Activated naive CD8-positive, alpha-beta T cell treated with anti-CD3 and anti-CD28 coated beads, Interleukin-2, amount 10 ng/mL, durations not matched to agents 7 days and 5 days (primary cell): ENCODE measurements at regions not wholly inside any gene's neighbourhood (a gene's known extent, or its start where the extent isn't known, plus 50 kb on each side); places are given as distances from the start of the nearest gene placed in this dataset.

Source experiments
- ATAC-seq: fragments of 150-1000 bp; cut with Tn5 transposase; one replicate; pipeline ENCODE4 v1.10.0; 2021; ENCODE audit warnings: low read depth, moderate library complexity
- POLR2A ChIA-PET: fragments of 350-600 bp; sonication (Branson Sonifier 250); formaldehyde crosslinking; loops from one replicate; lab custom pipeline; 2021; ENCODE audit warnings: antibody characterized with exemption; lab: Charles Lee
- DNase-seq: peaks from one replicate; pipeline ENCODE4 v3.0.0; 2021
- H3K27ac Mint-ChIP-seq: one replicate; pipeline ENCODE4 v1.8.0; 2022; ENCODE audit warnings: mild to moderate bottlenecking, mixed read lengths
- H3K27me3 Mint-ChIP-seq: one replicate; pipeline ENCODE4 v1.8.0; 2022; ENCODE audit warnings: mild to moderate bottlenecking, moderate library complexity, mixed read lengths
- H3K36me3 Mint-ChIP-seq: one replicate; pipeline ENCODE4 v1.8.0; 2021; ENCODE audit warnings: mild to moderate bottlenecking, mixed read lengths
- H3K4me1 Mint-ChIP-seq: one replicate; pipeline ENCODE4 v1.8.0; 2021; ENCODE audit warnings: mixed read lengths
- H3K4me3 Mint-ChIP-seq: one replicate; pipeline ENCODE4 v1.8.0; 2022; ENCODE audit warnings: mild to moderate bottlenecking, moderate library complexity, mixed read lengths
- H3K9me3 Mint-ChIP-seq: one replicate; pipeline ENCODE4 v1.8.0; 2021; ENCODE audit warnings: mixed read lengths

DNA sequence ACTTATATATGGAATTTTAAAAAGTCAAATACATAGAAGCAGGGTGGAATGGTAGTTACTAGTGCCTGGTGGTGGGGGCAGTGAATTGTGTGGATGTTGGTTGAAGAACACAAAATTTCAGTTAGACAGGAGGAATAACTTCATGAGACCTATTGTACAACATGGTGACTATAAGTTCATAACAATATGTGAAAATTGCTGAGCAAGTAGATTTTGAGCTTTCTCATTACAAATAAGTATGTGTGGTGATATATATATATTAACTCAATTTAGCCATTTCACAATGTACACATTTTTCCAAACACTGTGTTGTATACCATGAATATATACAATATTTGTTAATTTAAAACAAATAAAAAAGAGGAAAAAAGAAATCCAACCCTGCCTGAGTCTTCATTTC is 641.1 kb downstream of the DIAPH3 start:
- H3K4me1 Mint-ChIP-seq = no peaks in the 10 kb centered on the region
- H3K9me3 Mint-ChIP-seq = no peaks in the 10 kb centered on the region
- POLR2A ChIA-PET = no interaction called here

GRCh38 chr13:59527500-59527899 is 636.2 kb downstream of the DIAPH3 start:
- ATAC-seq (no peak), DNase-seq (no peak)
- POLR2A ChIA-PET = no interaction called here
- Mint-ChIP-seq H3K9me3 (no peaks in the 10 kb centered on the region), H3K27me3 (peaks cover 2% of the 10 kb centered on the region), H3K4me3 (no peak overlapping the region), H3K4me1 (peaks cover 3% of the 10 kb centered on the region), H3K27ac (no peak overlapping the region), H3K36me3 (no peaks in the 10 kb centered on the region)

More for the DNA sequence above, 641.1 kb downstream of the DIAPH3 start:
- ATAC-seq = no peak
- no peak overlapping the region for H3K4me3 Mint-ChIP-seq
- H3K27me3 Mint-ChIP-seq = peaks cover 2% of the 10 kb centered on the region
- no peak overlapping the region for H3K27ac Mint-ChIP-seq
- DNase-seq = no peak
- H3K36me3 Mint-ChIP-seq = no peaks in the 10 kb centered on the region

GRCh38 chr13:59531571-59532091 is 632.1 kb downstream of the DIAPH3 start:
- ATAC-seq (peak; percentile 89), DNase-seq (no peak)
- H3K27ac Mint-ChIP-seq = peak overlapping the region; percentile 57
- H3K9me3 Mint-ChIP-seq = no peaks in the 10 kb centered on the region
- POLR2A ChIA-PET = no interaction called here
- H3K4me1 Mint-ChIP-seq = peaks cover 3% of the 10 kb centered on the region
- no peak overlapping the region for H3K4me3 Mint-ChIP-seq
- H3K36me3 Mint-ChIP-seq = no peaks in the 10 kb centered on the region
- no peaks in the 10 kb centered on the region for H3K27me3 Mint-ChIP-seq

- H3K4me3 Mint-ChIP-seq = no peak overlapping the region
- no peak for DNase-seq
- no peaks in the 10 kb centered on the region for H3K27me3 Mint-ChIP-seq
- no peaks in the 10 kb centered on the region for H3K9me3 Mint-ChIP-seq
- H3K36me3 Mint-ChIP-seq = no peaks in the 10 kb centered on the region
- peaks cover 3% of the 10 kb centered on the region for H3K4me1 Mint-ChIP-seq
- ATAC-seq = no peak
- H3K27ac Mint-ChIP-seq = no peak overlapping the region
- POLR2A ChIA-PET = no interaction called here
Observed at GRCh38 chr13:59532405-59532804, 631.3 kb downstream of the DIAPH3 start.

DNA sequence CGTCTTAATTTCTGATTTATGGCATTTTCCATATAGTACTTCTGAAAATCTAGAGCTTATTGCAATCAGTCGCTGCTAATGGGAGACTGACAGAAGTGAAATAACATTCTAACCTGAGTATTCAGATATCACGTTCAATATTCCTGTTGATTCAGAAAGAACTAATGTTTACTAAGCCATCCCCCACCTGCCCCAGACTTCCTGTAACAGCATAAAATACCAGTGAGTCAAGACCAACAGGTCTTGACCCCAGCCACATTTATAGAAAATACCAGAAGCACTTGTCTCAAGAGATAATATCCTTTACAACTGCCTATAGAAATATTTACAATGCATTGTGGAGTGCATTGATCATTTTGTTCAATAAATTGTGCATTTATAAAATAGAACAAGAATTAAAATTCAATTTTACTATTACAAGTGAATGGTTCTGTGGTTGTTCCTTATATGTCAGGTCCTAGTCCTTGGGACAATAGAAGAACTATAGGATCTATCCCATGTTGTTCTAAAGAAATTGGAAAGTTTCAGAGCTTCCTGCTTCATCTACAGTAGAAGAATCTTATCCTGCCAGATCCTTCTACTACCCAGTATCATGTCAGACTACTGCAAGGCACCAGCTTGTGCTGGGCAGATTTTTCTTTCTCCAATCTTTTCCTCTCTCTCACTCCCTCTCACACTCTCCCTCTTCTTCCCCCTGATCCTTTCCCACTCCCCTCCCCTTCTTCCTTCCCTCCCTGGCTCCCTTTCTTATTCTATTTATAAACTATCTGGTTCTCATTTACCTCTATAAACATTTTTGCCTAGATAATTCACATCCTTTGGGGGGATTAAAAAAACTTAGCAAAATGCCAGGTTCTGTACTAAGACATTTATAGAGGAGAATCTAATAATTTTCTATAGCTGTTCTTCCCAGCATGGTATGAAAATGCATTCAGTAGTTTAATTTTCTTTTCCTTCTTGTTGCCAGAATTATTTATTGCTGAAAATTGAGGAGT is 629.9 kb downstream of the DIAPH3 start:
- no peak for ATAC-seq
- POLR2A ChIA-PET = no interaction called here
- Mint-ChIP-seq H3K4me1 (peaks cover 3% of the 10 kb centered on the region), H3K36me3 (no peaks in the 10 kb centered on the region), H3K27ac (no peak overlapping the region), H3K9me3 (no peaks in the 10 kb centered on the region), H3K27me3 (no peaks in the 10 kb centered on the region), H3K4me3 (no peak overlapping the region)
- no peak for DNase-seq

GRCh38 chr13:59534806-59535205 is 628.9 kb downstream of the DIAPH3 start:
- Mint-ChIP-seq H3K27ac (no peak overlapping the region), H3K27me3 (no peaks in the 10 kb centered on the region), H3K9me3 (no peaks in the 10 kb centered on the region), H3K4me3 (no peak overlapping the region), H3K36me3 (no peaks in the 10 kb centered on the region), H3K4me1 (peaks cover 3% of the 10 kb centered on the region)
- no peak for DNase-seq
- ATAC-seq = no peak
- POLR2A ChIA-PET = no interaction called here

DNA sequence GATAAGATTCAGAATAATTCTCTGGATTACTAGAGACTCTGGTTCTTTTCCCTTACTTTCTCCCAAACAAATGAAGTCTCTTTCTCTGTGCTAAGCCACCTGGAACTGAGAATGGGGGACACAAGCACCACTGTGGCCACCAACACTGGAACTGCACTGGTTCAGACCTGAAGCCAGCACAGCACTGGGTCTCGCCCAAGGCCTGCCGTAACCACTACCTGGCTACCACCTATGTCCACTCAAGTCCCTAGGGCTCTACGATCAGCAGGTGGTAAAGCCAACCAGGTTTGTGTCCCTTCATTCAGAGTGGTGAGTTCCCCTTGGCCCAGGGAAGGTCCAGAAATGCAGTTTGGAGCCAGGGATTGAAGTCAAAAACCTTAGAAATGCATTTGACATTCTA is 626.2 kb downstream of the DIAPH3 start:
- Mint-ChIP-seq H3K27ac (no peak overlapping the region), H3K36me3 (no peaks in the 10 kb centered on the region), H3K27me3 (no peaks in the 10 kb centered on the region), H3K4me1 (no peaks in the 10 kb centered on the region), H3K4me3 (no peak overlapping the region), H3K9me3 (no peaks in the 10 kb centered on the region)
- POLR2A ChIA-PET = no interaction called here
- ATAC-seq (no peak), DNase-seq (no peak)

DNA sequence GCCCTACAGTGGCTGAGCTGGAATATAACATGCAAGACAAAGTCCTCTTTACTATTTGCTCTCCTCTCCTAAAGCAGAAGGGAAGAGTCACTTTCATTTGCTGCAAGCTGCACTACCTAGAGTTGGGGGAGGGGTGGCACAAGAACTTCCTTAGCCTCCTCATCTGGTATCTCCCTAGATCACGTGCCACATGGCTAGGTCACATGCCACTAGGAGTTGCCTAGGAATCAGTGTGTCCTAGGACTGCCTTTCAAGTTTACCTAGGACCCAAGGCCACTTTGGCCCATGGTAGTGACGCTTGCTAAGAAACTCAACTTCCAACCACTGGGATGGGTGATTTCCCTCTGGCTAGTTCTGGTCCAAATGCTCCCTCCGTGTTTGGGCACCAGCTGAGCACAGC is 625.2 kb downstream of the DIAPH3 start:
- POLR2A ChIA-PET = no interaction called here
- Mint-ChIP-seq H3K27me3 (no peaks in the 10 kb centered on the region), H3K27ac (no peak overlapping the region), H3K4me3 (no peak overlapping the region), H3K9me3 (no peaks in the 10 kb centered on the region), H3K4me1 (no peaks in the 10 kb centered on the region), H3K36me3 (no peaks in the 10 kb centered on the region)
- ATAC-seq (no peak), DNase-seq (no peak)

- ATAC-seq (no peak), DNase-seq (no peak)
- H3K9me3 Mint-ChIP-seq = no peaks in the 10 kb centered on the region
- no peak overlapping the region for H3K4me3 Mint-ChIP-seq
- no peaks in the 10 kb centered on the region for H3K4me1 Mint-ChIP-seq
- POLR2A ChIA-PET = no interaction called here
- H3K27ac Mint-ChIP-seq = no peak overlapping the region
- no peaks in the 10 kb centered on the region for H3K27me3 Mint-ChIP-seq
- H3K36me3 Mint-ChIP-seq = no peaks in the 10 kb centered on the region
Observed at GRCh38 chr13:59542303-59542702, 621.4 kb downstream of the DIAPH3 start.

DNA sequence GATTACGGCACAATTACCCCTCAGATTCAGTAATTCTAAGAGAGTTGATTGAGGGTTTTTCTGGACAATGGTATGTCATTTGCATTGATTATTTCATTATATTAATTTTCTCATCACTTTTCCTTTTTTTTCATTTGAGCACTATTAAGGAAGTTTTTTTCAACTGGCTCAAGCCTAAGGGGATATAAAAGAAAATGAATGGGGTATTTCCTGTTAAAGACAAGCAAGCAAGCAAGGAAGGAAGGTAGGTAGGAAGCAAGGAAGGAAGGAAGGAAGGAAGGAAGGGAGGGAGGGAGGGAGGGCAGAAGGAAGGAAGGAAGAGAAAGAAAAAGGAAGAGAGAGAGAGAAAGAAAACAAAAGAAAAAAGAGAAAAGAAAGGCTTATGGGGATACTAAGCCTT is 620.3 kb downstream of the DIAPH3 start:
- POLR2A ChIA-PET = no interaction called here
- ATAC-seq (no peak), DNase-seq (no peak)
- Mint-ChIP-seq H3K4me1 (no peaks in the 10 kb centered on the region), H3K9me3 (no peaks in the 10 kb centered on the region), H3K36me3 (no peaks in the 10 kb centered on the region), H3K27me3 (no peaks in the 10 kb centered on the region), H3K27ac (no peak overlapping the region), H3K4me3 (no peak overlapping the region)

DNA sequence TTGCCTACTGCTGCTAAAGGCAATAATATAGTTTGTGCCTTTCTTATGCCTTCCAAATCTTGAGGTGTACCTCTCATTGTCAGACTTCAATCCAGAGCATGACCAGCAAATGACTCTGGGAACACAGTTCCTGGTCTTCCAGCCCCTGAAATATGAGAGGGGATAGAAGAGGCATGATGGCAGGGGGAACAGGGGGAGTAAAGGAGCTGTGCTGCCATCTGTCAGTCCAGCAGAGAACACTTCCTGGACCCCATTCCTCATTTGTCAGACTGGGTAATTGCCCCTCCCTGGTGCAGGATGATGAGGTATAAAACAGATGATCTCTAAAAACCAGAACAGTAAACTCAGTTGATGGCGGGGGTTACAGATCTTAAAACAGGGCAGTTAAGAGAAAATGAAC is 618.7 kb downstream of the DIAPH3 start:
- DNase-seq = no peak
- H3K9me3 Mint-ChIP-seq = no peaks in the 10 kb centered on the region
- H3K4me3 Mint-ChIP-seq = no peak overlapping the region
- POLR2A ChIA-PET = interaction anchor here (1.0 kb wide), 1 partner anchor 54 kb away, joined by 3 read pairs; no protein-coding TSS in a partner anchor
- no peak overlapping the region for H3K27ac Mint-ChIP-seq
- no peak for ATAC-seq
- no peaks in the 10 kb centered on the region for H3K36me3 Mint-ChIP-seq
- no peaks in the 10 kb centered on the region for H3K27me3 Mint-ChIP-seq
- no peaks in the 10 kb centered on the region for H3K4me1 Mint-ChIP-seq

GRCh38 chr13:59546178-59546577 is 617.5 kb downstream of the DIAPH3 start:
- no peak overlapping the region for H3K27ac Mint-ChIP-seq
- no peak for ATAC-seq
- POLR2A ChIA-PET = no interaction called here

DNA sequence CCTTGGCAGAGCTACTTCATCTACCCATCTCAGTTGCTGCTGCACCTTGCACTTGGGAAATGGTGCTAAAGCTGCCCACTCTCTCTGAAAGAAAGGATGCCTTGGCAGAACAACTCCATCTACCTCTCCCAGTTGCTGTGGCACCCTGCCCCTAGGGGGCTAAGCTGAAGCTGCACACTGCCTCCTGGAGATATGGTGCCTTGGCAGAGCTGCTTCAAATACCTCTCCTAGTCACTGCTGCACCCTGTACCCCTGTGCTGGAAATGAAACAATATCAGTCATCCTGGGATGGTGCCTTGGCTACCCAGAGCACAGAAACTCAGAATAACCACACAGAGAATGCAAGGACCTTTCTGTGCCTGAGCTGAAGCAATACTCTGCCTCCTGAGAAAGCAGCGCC is 615.8 kb downstream of the DIAPH3 start:
- peaks cover 6% of the 10 kb centered on the region for H3K9me3 Mint-ChIP-seq
- POLR2A ChIA-PET = no interaction called here

More at GRCh38 chr13:59546178-59546577, 617.5 kb downstream of the DIAPH3 start:
- no peaks in the 10 kb centered on the region for H3K4me1 Mint-ChIP-seq
- peaks cover 2% of the 10 kb centered on the region for H3K9me3 Mint-ChIP-seq
- DNase-seq = no peak
- no peaks in the 10 kb centered on the region for H3K27me3 Mint-ChIP-seq
- H3K36me3 Mint-ChIP-seq = no peaks in the 10 kb centered on the region
- no peak overlapping the region for H3K4me3 Mint-ChIP-seq

DNA sequence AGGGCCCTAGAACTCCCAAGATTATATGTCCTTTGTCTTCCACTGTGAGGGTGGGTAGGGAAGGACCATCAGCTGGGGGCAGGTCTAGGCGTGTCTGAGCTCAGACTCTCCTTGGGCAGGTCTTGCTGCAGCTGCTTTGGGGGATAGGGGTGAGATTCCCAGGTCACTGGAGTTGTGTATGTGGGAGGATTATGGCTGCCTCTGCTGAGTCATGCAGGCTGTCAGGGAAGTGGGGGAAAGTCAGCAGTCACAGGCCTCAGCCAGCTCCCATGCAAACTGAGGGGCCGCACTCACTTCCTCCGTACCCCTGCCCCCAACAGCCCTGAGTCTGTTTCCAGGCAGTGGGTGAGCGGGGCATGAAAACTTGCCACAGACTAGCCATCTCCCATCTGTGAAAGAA is 600.8 kb downstream of the DIAPH3 start:
- peaks cover 5% of the 10 kb centered on the region for H3K27me3 Mint-ChIP-seq
- POLR2A ChIA-PET = no interaction called here

More for the DNA sequence above, 615.8 kb downstream of the DIAPH3 start:
- Mint-ChIP-seq H3K4me3 (no peak overlapping the region), H3K4me1 (no peaks in the 10 kb centered on the region), H3K27me3 (no peaks in the 10 kb centered on the region), H3K27ac (no peak overlapping the region), H3K36me3 (no peaks in the 10 kb centered on the region)
- ATAC-seq (no peak), DNase-seq (no peak)

More for the DNA sequence above, 600.8 kb downstream of the DIAPH3 start:
- Mint-ChIP-seq H3K4me1 (no peaks in the 10 kb centered on the region), H3K4me3 (no peak overlapping the region), H3K9me3 (peaks cover 14% of the 10 kb centered on the region), H3K36me3 (no peaks in the 10 kb centered on the region), H3K27ac (no peak overlapping the region)
- no peak for DNase-seq
- no peak for ATAC-seq
